ENCODE measurements at regions not wholly inside any gene's neighbourhood (a gene's known extent, or its start where the extent isn't known, plus 50 kb on each side); places are given as distances from the start of the nearest gene placed in this dataset.

- intact Hi-C loops (cut with DNase I, micrococcal nuclease): no loop called here
- H3K4me1 Mint-ChIP-seq: no peaks in the 10 kb centered on the region
- DNase-seq: no peak
- peaks cover 7% of the 10 kb centered on the region for H3K27me3 Mint-ChIP-seq
- ATAC-seq: no peak
- ChIA-PET POLR2A (no interaction called here), CTCF (no interaction called here)
- no peak overlapping the region for H3K27ac Mint-ChIP-seq
- no peaks in the 10 kb centered on the region for H3K36me3 Mint-ChIP-seq (ENCODE audit: low read depth)
- H3K9me3 Mint-ChIP-seq (ENCODE audit: low read depth): peaks cover 2% of the 10 kb centered on the region
- no peak overlapping the region for H3K4me3 Mint-ChIP-seq
Measured at GRCh38 chr10:44190541-44190940, 194.4 kb downstream of the CXCL12 start.

DNA sequence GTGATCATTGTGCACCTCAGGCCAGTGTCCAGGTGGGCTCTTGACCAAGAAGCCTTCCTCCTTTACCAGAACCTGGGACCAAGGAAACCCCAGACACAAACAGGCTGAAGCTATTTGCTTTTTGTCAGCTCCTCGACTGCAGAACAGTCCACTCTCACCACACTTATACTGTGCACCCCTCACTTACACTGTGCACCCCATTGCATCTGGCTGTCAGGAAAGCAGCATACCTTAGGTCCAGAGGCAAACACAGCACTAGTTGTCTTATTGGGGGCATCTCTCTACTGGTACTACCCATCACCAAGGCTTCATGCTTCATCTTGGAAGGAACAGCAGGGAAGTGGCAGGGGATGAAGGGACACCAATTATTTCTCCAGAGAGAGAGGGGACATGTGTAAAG, 198.1 kb downstream of the CXCL12 start:
- ATAC-seq (no peak), DNase-seq (no peak)
- H3K4me3 Mint-ChIP-seq: no peak overlapping the region
- H3K9me3 Mint-ChIP-seq (ENCODE audit: low read depth): peaks cover 2% of the 10 kb centered on the region
- no peaks in the 10 kb centered on the region for H3K36me3 Mint-ChIP-seq (ENCODE audit: low read depth)
- peaks cover 8% of the 10 kb centered on the region for H3K27me3 Mint-ChIP-seq
- ChIA-PET POLR2A (no interaction called here), CTCF (interaction anchor here (1.0 kb wide), 1 partner anchor 9 kb away, joined by 3 read pairs; no protein-coding TSS in a partner anchor)
- intact Hi-C loops (cut with DNase I, micrococcal nuclease): no loop called here
- no peaks in the 10 kb centered on the region for H3K4me1 Mint-ChIP-seq
- no peak overlapping the region for H3K27ac Mint-ChIP-seq

DNA sequence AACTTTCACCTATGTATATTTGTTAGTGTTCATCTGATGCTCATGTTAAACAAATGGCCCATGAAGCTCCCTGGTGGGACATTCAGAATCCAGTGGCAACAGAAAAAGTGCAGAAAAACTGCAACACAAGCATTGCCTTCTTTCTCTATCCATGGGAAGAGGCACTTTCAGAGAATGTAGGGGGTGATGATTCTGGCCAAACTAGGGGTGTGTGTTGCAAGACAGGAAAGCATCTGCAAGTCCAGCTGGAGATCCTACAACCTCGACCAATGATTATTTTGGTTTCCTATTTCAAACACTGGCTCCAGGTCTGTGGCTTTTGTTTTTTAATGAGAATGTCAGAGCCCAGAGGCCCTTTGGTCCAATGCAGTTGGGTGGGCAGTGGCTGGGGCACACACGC, 198.7 kb downstream of the CXCL12 start:
- ChIA-PET POLR2A (no interaction called here), CTCF (interaction anchor here (1.0 kb wide), 1 partner anchor 10 kb away, joined by 3 read pairs; no protein-coding TSS in a partner anchor)
- H3K27ac Mint-ChIP-seq: no peak overlapping the region
- H3K9me3 Mint-ChIP-seq (ENCODE audit: low read depth): peaks cover 2% of the 10 kb centered on the region
- DNase-seq (no peak), ATAC-seq (no peak)
- intact Hi-C loops (cut with DNase I, micrococcal nuclease): no loop called here
- no peak overlapping the region for H3K4me3 Mint-ChIP-seq
- H3K27me3 Mint-ChIP-seq: peaks cover 8% of the 10 kb centered on the region
- H3K36me3 Mint-ChIP-seq (ENCODE audit: low read depth): no peaks in the 10 kb centered on the region
- H3K4me1 Mint-ChIP-seq: no peaks in the 10 kb centered on the region

- Mint-ChIP-seq H3K27ac (no peak overlapping the region), H3K36me3 (ENCODE audit: low read depth) (no peaks in the 10 kb centered on the region), H3K4me1 (no peaks in the 10 kb centered on the region), H3K4me3 (no peak overlapping the region), H3K9me3 (ENCODE audit: low read depth) (no peaks in the 10 kb centered on the region), H3K27me3 (peaks cover 9% of the 10 kb centered on the region)
- ATAC-seq: no peak
- ChIA-PET POLR2A (no interaction called here), CTCF (no interaction called here)
- no peak for DNase-seq
- intact Hi-C loops (cut with DNase I, micrococcal nuclease): no loop called here
Measured at GRCh38 chr10:44185315-44185666, 199.6 kb downstream of the CXCL12 start.

GRCh38 chr10:44184633-44185314, 200.1 kb downstream of the CXCL12 start:
- intact Hi-C loops (cut with DNase I, micrococcal nuclease): no loop called here
- no peak for DNase-seq
- Mint-ChIP-seq H3K9me3 (ENCODE audit: low read depth) (no peaks in the 10 kb centered on the region), H3K36me3 (ENCODE audit: low read depth) (no peaks in the 10 kb centered on the region), H3K4me1 (no peaks in the 10 kb centered on the region), H3K4me3 (no peak overlapping the region), H3K27ac (no peak overlapping the region), H3K27me3 (peaks cover 9% of the 10 kb centered on the region)
- no peak for ATAC-seq
- CTCF ChIA-PET: no interaction called here
- POLR2A ChIA-PET: no interaction called here

- no peak overlapping the region for H3K4me3 Mint-ChIP-seq
- H3K9me3 Mint-ChIP-seq (ENCODE audit: low read depth): no peaks in the 10 kb centered on the region
Measured at GRCh38 chr10:44183667-44184632, 200.9 kb downstream of the CXCL12 start.

DNA sequence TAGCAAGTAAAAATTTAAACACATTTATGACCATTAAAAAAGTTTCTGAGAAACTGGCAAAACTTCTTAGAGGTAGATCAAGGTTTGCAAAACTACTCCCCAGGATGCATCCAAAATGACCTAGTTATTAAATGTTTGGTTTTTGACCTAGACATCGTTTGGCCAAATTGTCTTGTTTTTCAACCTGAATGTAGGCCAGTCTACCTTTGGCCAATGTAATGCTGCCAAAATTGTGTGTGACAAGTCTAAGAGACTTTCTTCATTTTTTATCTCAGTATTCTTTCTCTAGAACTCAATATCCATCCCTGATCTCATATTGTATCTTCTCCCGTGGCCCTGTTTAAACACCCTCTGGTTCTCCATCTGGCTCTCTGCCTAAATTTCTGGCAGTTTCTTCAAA, 202.0 kb downstream of the CXCL12 start:
- Mint-ChIP-seq H3K4me3 (no peak overlapping the region), H3K36me3 (ENCODE audit: low read depth) (no peaks in the 10 kb centered on the region), H3K9me3 (ENCODE audit: low read depth) (no peaks in the 10 kb centered on the region), H3K27me3 (peaks cover 9% of the 10 kb centered on the region), H3K27ac (no peak overlapping the region), H3K4me1 (no peaks in the 10 kb centered on the region)
- POLR2A ChIA-PET: no interaction called here
- CTCF ChIA-PET: no interaction called here
- DNase-seq: no peak
- no peak for ATAC-seq
- intact Hi-C loops (cut with DNase I, micrococcal nuclease): no loop called here

More at GRCh38 chr10:44183667-44184632, 200.9 kb downstream of the CXCL12 start:
- ChIA-PET CTCF (no interaction called here), POLR2A (no interaction called here)
- Mint-ChIP-seq H3K36me3 (ENCODE audit: low read depth) (no peaks in the 10 kb centered on the region), H3K4me1 (no peaks in the 10 kb centered on the region), H3K27ac (no peak overlapping the region), H3K27me3 (peaks cover 9% of the 10 kb centered on the region)
- DNase-seq (no peak), ATAC-seq (no peak)
- intact Hi-C loops (cut with DNase I, micrococcal nuclease): no loop called here

DNA sequence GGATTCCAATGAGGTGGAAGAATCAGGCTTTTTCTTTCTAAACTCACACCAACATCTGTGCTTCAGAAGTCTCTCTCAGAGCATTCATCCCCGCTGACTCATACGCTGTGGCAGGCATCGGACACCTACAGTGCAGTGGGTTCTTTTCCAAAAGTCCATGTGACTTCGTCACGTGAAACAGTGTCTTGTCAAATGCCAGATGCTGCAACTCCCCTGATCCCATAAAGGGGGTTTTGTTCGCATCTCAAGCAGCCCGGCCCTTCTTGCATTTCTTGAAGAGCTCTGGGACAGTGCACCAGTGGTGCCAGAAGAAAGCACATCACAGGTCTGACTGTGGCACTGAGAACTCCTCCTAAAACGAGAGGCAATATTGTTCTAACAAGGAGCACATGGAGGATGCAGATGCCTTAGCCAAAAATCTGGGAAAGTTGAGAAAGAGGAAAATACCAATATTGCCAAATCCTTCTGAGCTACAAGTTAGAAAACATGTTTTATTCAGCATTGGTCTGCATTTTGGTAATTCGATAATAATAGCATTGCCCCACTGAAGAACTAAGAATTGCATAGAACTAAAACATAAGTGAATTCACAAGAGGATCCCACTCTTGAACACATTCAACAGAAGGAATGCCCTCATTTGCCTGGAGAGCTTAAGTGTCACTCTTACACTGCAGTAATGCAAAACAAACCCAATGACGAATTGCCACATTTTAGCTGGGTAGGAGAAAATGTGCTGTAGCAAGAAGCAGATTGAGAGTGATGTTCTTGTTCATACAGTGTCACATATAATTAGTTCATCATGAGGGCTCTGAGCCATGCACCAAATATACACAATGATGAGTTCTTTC, 204.4 kb downstream of the CXCL12 start:
- no peak overlapping the region for H3K4me3 Mint-ChIP-seq
- H3K9me3 Mint-ChIP-seq (ENCODE audit: low read depth): no peaks in the 10 kb centered on the region
- peaks cover 4% of the 10 kb centered on the region for H3K27me3 Mint-ChIP-seq
- intact Hi-C loops (cut with DNase I, micrococcal nuclease): no loop called here
- ATAC-seq: no peak
- H3K27ac Mint-ChIP-seq: no peak overlapping the region
- H3K4me1 Mint-ChIP-seq: no peaks in the 10 kb centered on the region
- POLR2A ChIA-PET: no interaction called here
- CTCF ChIA-PET: no interaction called here
- H3K36me3 Mint-ChIP-seq (ENCODE audit: low read depth): no peaks in the 10 kb centered on the region
- DNase-seq: no peak

- no peak overlapping the region for H3K27ac Mint-ChIP-seq
- ChIA-PET POLR2A (no interaction called here), CTCF (no interaction called here)
- no peak overlapping the region for H3K4me3 Mint-ChIP-seq
- H3K27me3 Mint-ChIP-seq: peaks cover 2% of the 10 kb centered on the region
- H3K36me3 Mint-ChIP-seq (ENCODE audit: low read depth): no peaks in the 10 kb centered on the region
- no peaks in the 10 kb centered on the region for H3K4me1 Mint-ChIP-seq
- no peaks in the 10 kb centered on the region for H3K9me3 Mint-ChIP-seq (ENCODE audit: low read depth)
- intact Hi-C loops (cut with DNase I, micrococcal nuclease): no loop called here
- ATAC-seq (no peak), DNase-seq (no peak)
Measured at GRCh38 chr10:44178856-44179255, 206.0 kb downstream of the CXCL12 start.

- ATAC-seq (no peak), DNase-seq (no peak)
- intact Hi-C loops (cut with DNase I, micrococcal nuclease): no loop called here
- H3K36me3 Mint-ChIP-seq (ENCODE audit: low read depth): no peaks in the 10 kb centered on the region
- no peak overlapping the region for H3K4me3 Mint-ChIP-seq
- no peaks in the 10 kb centered on the region for H3K9me3 Mint-ChIP-seq (ENCODE audit: low read depth)
- no peaks in the 10 kb centered on the region for H3K4me1 Mint-ChIP-seq
- ChIA-PET CTCF (no interaction called here), POLR2A (no interaction called here)
- H3K27me3 Mint-ChIP-seq: peaks cover 2% of the 10 kb centered on the region
- no peak overlapping the region for H3K27ac Mint-ChIP-seq
Measured at GRCh38 chr10:44178281-44178680, 206.6 kb downstream of the CXCL12 start.

DNA sequence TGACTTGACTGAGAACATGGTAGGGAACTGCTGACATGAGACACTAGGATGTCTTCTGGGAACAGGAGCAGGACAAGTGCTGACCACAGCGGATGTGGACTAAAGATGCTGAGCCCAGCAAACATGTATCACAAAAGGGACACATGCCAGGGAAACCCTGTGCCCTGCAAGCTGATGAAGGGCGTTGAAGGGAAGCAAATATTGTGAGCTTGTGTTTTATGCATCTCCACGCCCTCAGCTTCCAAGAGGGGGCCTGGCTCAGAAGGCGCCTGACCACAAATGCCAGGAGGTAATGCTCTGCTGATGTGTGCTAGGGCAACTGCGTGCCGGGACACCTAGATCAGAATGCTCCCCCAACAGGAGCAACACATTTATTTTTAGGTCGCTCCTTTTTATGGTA, 207.3 kb downstream of the CXCL12 start:
- H3K36me3 Mint-ChIP-seq (ENCODE audit: low read depth): no peaks in the 10 kb centered on the region
- H3K4me3 Mint-ChIP-seq: no peak overlapping the region
- no peaks in the 10 kb centered on the region for H3K4me1 Mint-ChIP-seq
- H3K27ac Mint-ChIP-seq: no peak overlapping the region
- ATAC-seq: no peak
- no peaks in the 10 kb centered on the region for H3K9me3 Mint-ChIP-seq (ENCODE audit: low read depth)
- ChIA-PET CTCF (no interaction called here), POLR2A (no interaction called here)
- peaks cover 2% of the 10 kb centered on the region for H3K27me3 Mint-ChIP-seq
- DNase-seq: no peak
- intact Hi-C loops (cut with DNase I, micrococcal nuclease): no loop called here

GRCh38 chr10:44176311-44176710, 208.6 kb downstream of the CXCL12 start:
- intact Hi-C loops (cut with DNase I, micrococcal nuclease): no loop called here
- Mint-ChIP-seq H3K9me3 (ENCODE audit: low read depth) (no peaks in the 10 kb centered on the region), H3K27ac (no peak overlapping the region), H3K4me3 (no peak overlapping the region), H3K4me1 (no peaks in the 10 kb centered on the region), H3K27me3 (peaks cover 2% of the 10 kb centered on the region), H3K36me3 (ENCODE audit: low read depth) (no peaks in the 10 kb centered on the region)
- POLR2A ChIA-PET: no interaction called here
- CTCF ChIA-PET: no interaction called here
- no peak for DNase-seq
- ATAC-seq: no peak

Measured in activated CD4-positive, alpha-beta T cell treated with anti-CD3 and anti-CD28 coated beads for 36 hours (primary cell).